Hematopoietic multipotent progenitor cell treated with erythropoietin and hydrocortisone succinate and interleukin-3 and kit ligand, for 6 days (in vitro differentiated cells): ENCODE measurements at regions not wholly inside any gene's neighbourhood (a gene's known extent, or its start where the extent isn't known, plus 50 kb on each side); places are given as distances from the start of the nearest gene placed in this dataset.
"Not testable (repeated sequence)": the region's sequence is repeated elsewhere in the genome, so short reads cannot be mapped to it uniquely, and the experiment has no call there.

ENCODE experiments used
- DNase-seq: peaks from one replicate; pipeline ENCODE4 v3.0.0-alpha.2; 2015

GRCh38 chr20:48461091-48461734 lies 366.6 kb downstream of the PREX1 start:
- DNase-seq, result no peak

GRCh38 chr20:48460681-48461080 lies 367.1 kb downstream of the PREX1 start:
- DNase-seq, result no peak

GRCh38 chr20:48459722-48460395 lies 367.9 kb downstream of the PREX1 start:
- DNase-seq, result no peak

- no peak for DNase-seq
Observed at GRCh38 chr20:48458601-48459385, 369.0 kb downstream of the PREX1 start.

- no peak for DNase-seq
Observed at GRCh38 chr20:48458003-48458377, 369.8 kb downstream of the PREX1 start.

DNA sequence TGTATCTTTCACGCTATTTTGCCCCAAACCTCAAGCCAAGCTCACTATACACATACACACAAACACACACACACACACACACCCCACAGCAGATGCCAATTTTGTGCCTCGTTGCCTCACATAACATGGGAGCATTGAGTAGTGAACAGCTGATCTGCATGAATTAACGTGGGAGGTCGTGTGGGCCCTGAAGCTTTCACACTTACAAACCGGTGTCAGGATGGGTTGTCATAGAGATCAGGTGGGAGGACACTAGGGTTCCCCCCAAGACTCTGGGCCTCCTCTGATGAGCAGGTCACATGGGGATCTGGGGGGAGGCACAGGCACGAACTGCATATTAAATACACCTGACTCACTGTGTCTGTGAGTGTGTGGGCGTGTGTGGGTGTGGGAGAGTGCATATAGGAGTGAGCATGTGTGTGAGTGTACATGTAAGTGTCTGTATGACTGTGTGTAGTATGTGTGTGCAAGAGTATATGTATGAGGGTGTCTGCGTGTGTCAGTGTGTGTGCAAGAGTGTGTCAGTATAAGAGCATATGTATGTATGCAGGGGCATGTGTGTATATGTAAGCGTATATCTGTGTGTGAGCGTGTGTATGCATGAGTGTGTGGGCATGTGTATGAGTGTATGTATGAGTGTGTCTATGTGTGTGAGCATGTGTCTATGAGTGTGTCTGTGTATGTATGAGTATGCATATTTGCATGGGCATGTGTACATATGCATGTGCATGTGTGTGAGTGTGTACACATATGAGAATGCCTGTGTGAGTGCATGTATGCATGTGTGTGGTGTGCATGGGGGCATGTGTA lies 370.4 kb downstream of the PREX1 start:
- no peak for DNase-seq

DNA sequence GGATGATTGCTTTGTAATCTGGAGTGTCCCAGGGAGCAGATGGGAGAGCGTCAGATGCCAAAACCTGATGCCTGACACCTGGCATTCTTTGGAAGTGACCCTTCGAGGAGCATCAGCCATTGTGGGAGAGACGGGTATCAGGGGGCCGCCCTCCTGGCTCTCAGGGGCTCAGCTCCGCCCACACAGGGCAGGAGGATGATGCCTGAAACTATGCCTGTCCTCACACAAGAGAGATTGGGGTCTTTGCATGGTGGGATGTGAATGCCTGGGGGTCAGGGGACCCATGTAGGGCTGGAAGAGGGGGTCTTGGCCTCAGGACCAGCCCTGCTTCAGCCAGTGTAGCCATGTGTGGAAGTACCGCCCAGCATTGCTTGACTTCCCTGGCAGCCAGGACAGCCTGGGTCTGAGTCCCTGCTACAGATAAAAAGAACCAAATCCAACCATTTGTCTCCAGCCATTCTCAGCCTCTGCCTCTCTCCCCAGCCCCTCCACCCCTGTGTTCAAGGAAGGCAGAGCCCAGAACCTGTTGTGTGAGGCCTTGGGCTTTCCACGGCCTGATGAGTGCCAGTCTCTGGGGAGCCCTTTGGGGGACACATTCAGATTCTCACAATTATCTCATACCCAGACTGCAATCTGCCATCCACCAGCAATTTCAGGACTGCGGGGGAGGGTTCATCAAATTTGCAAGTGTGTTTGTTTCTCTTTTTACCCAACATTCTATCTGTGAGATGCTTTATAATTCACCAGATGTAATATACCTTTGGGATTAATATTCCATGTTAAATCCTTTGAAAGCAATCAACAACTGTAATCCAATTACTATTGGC lies 371.2 kb downstream of the PREX1 start:
- no peak for DNase-seq

GRCh38 chr20:48455651-48456365 lies 372.0 kb downstream of the PREX1 start:
- no peak for DNase-seq

DNA sequence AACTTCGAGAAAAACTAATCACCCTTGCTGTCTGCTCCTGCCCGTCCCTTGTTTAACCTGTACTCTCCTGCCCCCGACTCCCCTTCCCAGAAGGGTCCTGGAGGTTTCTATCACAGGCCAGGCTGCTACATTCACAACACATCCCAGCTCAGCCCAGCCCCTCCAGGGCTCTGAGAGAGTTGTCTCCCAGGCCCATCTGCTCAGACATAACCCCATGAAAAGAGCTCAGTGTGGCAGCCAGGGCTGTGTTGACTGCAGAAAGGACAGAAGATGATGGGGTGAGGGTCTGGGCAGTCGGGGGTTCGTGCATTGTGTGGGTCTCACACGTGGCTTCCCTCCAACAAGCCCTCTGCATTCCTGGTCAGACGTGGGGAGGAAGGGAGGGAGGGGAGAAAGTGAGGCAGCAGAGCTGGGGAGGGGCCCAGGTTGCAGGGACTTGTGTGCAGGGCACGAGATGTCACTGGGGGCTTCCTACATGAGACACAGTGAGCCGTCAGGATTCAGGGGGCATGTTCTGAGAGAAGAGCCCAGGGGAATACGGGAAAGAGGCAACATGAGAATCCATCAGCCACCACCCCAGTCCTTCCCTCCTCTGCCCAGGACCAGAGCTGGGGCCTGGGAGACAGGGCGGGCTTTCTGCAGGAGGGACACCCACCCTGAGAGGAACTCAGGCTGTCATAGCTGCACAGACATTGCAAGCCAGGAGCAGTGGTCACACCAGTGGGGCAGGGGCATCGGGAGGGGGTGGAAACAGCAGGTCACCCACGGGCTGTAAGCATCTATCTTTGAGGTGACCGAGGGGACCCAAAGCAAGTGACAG lies 372.9 kb downstream of the PREX1 start:
- DNase-seq, result no peak

DNA sequence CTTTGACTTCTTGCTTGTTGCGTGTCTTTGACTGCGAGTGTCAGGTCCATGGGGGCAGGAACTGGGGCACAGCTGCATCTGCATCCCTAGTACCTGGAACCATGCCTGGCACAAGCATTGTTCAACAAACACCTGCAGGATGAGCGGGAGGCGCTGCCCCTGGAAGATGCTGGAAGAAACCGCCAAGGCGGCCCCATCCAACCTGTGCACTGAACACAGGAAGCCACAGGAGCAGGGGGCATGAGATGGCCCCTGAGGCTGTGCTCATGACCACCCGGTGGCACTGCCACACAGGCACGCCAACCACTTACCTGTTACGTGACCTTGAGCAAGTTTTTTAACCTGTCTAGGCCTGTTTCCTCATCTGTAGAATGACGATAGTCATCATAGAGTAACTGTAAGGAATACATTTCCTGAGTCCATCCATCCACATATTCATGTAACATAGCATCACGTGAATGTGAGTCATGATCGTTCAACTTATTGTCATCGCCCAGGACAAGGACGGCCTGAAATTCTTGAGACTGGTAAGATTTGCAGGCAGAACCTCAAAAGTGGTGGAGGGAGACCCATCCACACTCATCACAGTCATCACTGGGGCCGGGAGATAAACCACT lies 374.2 kb downstream of the PREX1 start:
- no peak for DNase-seq

DNA sequence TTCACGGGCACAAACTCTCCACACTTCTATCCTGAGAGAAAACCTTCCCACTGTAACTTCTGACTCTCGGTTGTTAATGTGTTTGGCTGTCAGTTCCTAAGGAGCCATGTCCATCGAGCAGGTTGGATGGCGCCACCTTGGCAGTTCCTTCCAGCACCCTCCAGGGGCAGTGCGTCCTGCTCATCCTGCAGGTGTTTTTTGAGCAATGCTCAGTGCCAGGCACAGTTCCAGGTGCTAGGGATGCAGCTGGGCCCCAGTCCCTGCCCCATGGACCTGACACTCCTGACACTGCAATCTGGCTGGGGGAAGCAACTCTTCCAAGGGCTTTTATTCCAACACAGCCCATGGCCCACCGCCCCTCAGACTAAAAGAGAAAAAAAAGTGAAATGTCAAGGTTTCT lies 376.4 kb downstream of the PREX1 start:
- DNase-seq, result no peak

DNA sequence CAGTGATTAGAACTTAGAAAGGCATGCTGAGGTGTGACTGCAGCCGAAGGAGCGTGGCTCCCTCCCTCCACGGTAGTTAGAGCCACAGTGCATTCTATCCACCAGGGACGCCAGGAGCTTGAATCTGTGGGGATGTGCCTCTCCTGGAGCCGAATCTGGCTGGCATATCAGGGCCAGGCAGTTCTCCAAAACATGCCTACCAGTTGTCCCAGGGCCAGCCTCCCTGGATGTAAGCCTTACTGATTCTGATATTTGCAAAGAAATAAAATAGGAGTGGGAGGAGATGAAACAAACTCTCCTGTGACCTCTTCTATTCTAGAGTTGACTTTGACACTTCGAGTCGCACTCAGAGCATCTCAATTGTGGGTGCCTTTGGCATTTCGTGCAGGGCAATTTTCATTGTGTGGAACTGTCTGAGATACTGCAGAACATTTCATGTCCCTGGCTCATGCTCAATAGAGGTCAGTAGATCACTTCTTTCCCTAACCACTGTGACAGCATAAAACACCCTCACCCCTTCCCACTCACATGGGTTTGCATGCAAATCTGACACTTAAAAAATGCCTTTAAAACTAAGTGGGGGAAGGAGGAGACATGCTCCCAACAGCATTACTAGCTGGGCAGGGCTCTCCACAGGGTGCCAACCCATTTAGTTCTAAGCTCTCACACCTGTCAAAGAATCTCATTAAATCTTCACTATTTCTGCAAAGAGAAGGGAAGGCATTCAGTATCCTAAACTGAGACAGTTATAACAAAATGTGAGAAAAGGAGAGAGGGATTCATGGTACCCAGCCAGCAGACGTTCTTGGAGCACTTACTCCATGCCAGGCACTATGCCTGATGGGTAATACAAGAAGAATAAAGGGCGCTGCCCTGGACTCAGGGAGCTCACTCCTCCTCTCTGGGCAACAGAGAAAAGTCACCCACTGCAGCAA lies 378.9 kb downstream of the PREX1 start:
- DNase-seq, result no peak

- DNase-seq, result no peak
Observed at GRCh38 chr20:48447456-48447855, 380.3 kb downstream of the PREX1 start.

DNA sequence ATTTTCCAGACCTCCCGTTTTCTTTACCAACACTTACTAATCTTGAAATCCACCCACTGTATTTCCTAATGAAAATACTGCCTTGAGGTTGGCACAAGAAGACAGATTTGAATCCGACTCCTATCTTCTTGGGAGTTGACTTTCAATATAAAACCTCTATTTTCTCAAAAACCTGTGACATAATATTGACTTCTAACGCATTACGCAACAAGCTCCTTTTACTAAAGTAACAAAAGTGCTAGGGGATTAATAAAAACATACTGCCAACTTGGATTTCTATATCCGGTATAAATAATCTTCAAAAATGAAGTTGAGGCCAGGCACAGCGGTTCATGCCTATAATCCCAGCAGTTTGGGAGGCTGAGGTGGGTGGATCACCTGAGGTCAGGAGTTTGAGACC lies 382.0 kb downstream of the PREX1 start:
- DNase-seq, result no peak

- no peak for DNase-seq
Observed at GRCh38 chr20:48444249-48444648, 383.6 kb downstream of the PREX1 start.

DNA sequence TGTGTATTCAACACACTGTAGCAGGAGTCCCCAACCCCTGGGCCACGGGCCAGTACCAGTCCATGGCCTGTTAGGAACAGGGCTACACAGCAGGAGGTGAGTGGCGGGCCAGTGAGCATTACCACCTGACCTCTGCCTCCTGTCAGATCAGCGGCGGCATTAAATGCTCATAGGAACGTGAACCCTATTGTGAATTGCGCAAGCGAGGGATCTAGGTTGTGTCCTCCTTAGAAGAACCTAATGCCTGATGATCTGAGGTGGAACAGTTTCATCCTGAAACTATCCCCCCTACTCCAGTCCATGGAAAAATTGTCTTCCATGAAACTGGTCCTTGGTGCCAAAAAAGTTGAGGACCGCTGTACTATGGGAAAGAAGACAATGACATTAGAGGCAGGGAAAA lies 386.9 kb downstream of the PREX1 start:
- DNase-seq, result no peak

DNA sequence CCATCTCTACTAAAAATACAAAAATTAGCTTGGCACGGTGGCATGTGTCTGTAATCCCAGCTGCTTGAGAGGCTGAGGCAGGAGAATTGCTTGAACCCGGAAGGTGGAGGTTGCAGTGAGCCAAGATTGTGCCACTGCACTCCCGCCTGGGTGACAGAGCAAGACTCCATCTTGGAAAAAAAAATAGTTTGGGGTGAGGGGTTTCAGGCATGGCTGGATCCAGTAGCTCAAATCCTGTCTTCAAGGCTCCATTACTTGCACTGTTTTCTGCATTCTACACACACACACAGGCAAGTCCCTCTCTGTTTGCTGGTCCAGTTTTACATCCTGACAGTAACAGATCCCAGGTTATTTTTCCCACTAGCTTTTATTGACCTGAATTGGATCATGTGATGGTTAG lies 387.5 kb downstream of the PREX1 start:
- DNase-seq, result not testable (repeated sequence)

- no peak for DNase-seq
Observed at GRCh38 chr20:48437146-48437545, 390.7 kb downstream of the PREX1 start.

GRCh38 chr20:48436609-48437008 lies 391.2 kb downstream of the PREX1 start:
- DNase-seq, result not testable (repeated sequence)
